ENCODE measurements at regions not wholly inside any gene's neighbourhood (a gene's known extent, or its start where the extent isn't known, plus 50 kb on each side); places are given as distances from the start of the nearest gene placed in this dataset.

DNA sequence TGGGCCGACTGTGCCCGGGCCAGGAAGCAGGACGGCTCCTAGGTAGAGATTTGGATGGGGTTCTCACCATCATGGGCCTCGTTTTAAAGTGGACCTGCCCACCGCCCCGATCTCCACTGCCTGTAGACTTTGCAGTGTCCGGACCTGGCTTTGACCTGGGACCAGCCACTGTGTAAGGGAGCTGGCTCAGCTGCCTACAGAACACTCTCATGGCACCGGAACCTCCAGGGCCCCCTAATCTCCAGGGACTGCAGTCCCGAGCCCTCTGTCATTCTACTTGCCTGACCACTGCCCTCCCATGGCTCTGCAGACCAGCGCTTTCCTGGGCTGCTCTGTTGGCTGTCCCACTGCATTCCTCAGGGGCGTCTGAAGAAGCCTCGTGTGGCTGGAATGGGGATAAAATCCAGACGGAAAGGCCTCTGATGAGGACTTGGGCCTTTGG, 120.8 kb downstream of the GLI2 start:
- no peak overlapping the region for H3K4me3 ChIP-seq (ENCODE audit: low read depth, low read length)
- H3K9me3 ChIP-seq (ENCODE audit: severe bottlenecking) = no peaks in the 10 kb centered on the region
- no peaks in the 10 kb centered on the region for H3K27me3 ChIP-seq (ENCODE audit: insufficient read depth, low read depth, severe bottlenecking)
- TF ChIP-seq, protein P1, sequence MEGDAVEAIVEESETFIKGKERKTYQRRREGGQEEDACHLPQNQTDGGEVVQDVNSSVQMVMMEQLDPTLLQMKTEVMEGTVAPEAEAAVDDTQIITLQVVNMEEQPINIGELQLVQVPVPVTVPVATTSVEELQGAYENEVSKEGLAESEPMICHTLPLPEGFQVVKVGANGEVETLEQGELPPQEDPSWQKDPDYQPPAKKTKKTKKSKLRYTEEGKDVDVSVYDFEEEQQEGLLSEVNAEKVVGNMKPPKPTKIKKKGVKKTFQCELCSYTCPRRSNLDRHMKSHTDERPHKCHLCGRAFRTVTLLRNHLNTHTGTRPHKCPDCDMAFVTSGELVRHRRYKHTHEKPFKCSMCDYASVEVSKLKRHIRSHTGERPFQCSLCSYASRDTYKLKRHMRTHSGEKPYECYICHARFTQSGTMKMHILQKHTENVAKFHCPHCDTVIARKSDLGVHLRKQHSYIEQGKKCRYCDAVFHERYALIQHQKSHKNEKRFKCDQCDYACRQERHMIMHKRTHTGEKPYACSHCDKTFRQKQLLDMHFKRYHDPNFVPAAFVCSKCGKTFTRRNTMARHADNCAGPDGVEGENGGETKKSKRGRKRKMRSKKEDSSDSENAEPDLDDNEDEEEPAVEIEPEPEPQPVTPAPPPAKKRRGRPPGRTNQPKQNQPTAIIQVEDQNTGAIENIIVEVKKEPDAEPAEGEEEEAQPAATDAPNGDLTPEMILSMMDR (IDR thresholded peaks at IDR 0.05; ENCODE audit: low read depth, low read length) = no peak; the same call in 1 of the 2 replicates
- no peak overlapping the region for H3K27ac ChIP-seq
- no peak for DNase-seq
- H3K36me3 ChIP-seq = no peaks in the 10 kb centered on the region

DNA sequence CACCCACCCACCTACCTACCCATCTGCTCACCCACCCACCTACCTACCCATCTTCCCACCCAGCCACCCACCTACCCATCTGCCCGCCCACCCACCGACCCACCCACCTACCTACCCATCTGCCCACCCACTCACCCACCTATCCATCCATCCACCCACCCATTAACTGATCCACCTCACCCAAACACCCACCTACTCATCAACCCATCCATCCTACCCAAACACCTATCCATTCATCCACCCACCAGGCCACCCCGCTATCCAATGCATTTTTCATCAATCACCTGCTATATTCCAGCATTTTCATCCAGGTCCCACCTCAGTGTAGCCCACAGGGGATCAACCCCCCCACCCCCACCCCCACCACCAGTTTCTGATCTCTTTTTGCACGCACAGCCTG, 121.8 kb downstream of the GLI2 start:
- Histone ChIP-seq H3K27ac (no peak overlapping the region), H3K36me3 (no peaks in the 10 kb centered on the region), H3K4me3 (ENCODE audit: low read depth, low read length) (no peak overlapping the region), H3K27me3 (ENCODE audit: insufficient read depth, low read depth, severe bottlenecking) (no peaks in the 10 kb centered on the region), H3K9me3 (ENCODE audit: severe bottlenecking) (no peaks in the 10 kb centered on the region)
- TF ChIP-seq, protein P1 (IDR thresholded peaks at IDR 0.05; ENCODE audit: low read depth, low read length) = no peak
- no peak for DNase-seq

DNA sequence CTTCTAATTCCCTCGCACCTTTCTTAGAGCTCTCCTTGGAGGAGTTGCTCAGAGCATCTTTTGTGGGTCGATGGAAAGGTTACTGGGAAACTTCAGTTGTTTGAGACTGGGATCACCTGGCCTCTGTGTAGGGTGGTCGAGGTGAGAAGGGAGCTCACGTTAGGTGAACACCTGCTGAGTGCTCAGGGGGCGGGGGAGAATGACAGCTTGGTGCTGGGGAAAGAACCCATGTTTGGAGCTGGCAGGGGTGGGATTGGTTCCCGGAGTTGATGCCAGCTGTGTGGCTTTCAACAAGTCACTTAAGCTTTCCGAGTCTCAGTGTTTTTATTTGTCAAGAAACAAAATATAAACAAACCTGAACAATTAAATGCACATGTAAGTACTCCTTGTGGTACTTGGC, 122.3 kb downstream of the GLI2 start:
- TF ChIP-seq, protein P1 (IDR thresholded peaks at IDR 0.05; ENCODE audit: low read depth, low read length) = no peak
- no peak overlapping the region for H3K27ac ChIP-seq
- no peaks in the 10 kb centered on the region for H3K36me3 ChIP-seq
- H3K27me3 ChIP-seq (ENCODE audit: insufficient read depth, low read depth, severe bottlenecking) = no peaks in the 10 kb centered on the region
- no peak for DNase-seq
- no peaks in the 10 kb centered on the region for H3K9me3 ChIP-seq (ENCODE audit: severe bottlenecking)
- H3K4me3 ChIP-seq (ENCODE audit: low read depth, low read length) = no peak overlapping the region

DNA sequence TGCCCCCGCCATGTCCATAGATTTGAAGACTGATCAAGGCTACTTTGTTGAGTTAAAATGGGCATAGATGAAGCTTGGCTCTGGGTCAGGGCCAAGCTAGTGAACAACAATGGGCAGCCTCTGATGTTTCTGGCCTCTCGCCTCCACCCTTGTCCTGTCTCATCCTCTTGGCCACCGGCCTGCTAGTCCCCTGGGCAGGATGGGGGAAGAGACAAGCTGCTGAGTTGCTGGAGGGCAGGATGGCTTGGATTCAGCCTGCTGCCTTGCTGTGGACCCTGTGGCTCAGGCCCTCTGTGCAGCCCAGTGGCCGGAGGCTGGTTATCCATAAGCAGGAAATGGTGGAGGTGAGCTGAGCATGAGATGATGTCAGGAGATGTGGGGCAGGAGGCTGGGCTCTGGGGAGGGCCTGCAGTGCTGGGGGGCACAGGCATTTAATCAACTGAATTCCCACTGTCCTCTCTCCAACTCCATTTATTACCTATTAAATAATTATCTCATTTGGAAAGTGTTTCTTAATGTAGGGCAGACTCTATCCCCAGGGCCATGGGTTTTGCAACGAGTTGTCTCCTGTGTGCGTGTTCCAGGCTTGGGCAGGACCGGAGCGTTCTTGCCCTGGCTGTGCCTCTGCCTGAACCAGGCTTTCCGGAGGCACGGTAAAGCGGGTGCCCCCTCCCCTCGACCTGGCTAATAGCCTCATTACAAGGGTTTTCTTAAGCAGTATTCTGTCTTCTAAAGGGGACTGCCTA, 122.9 kb downstream of the GLI2 start:
- H3K4me3 ChIP-seq (ENCODE audit: low read depth, low read length) = no peak overlapping the region
- H3K27me3 ChIP-seq (ENCODE audit: insufficient read depth, low read depth, severe bottlenecking) = no peaks in the 10 kb centered on the region
- TF ChIP-seq, protein P1 (IDR thresholded peaks at IDR 0.05; ENCODE audit: low read depth, low read length) = no peak
- no peak overlapping the region for H3K27ac ChIP-seq
- H3K9me3 ChIP-seq (ENCODE audit: severe bottlenecking) = no peaks in the 10 kb centered on the region
- no peaks in the 10 kb centered on the region for H3K36me3 ChIP-seq
- no peak for DNase-seq

DNA sequence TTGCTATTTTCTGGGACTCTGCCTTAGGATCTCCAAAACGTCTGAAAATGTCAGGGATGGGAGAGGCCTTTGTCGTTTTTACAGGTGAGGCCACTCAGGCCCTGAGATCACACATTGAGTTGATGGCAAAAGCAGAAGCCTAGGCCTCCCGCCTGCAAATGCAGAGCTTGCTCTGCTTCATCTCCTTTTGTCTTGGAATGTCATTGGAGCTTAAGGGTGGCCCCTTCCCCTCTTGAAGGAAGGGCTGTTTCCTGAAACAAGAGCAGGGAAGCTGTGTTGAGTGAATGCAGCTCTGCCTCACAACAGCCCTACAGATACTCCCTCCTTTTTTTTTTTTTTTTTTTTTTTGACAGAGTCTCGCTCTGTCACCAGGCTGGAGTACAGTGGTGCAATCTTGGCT, 123.5 kb downstream of the GLI2 start:
- H3K36me3 ChIP-seq = no peaks in the 10 kb centered on the region
- TF ChIP-seq, protein P1 (IDR thresholded peaks at IDR 0.05; ENCODE audit: low read depth, low read length) = no peak
- H3K27ac ChIP-seq = no peak overlapping the region
- no peak overlapping the region for H3K4me3 ChIP-seq (ENCODE audit: low read depth, low read length)
- H3K27me3 ChIP-seq (ENCODE audit: insufficient read depth, low read depth, severe bottlenecking) = no peaks in the 10 kb centered on the region
- DNase-seq = no peak
- H3K9me3 ChIP-seq (ENCODE audit: severe bottlenecking) = no peaks in the 10 kb centered on the region
